Sigmoid colon (tissue), 6 donors: ENCODE measurements at regions not wholly inside any gene's neighbourhood (a gene's known extent, or its start where the extent isn't known, plus 50 kb on each side); places are given as distances from the start of the nearest gene placed in this dataset.

Experiments
- DNase-seq: peaks from one replicate; pipeline ENCODE4 v3.0.0-alpha.2; 2019
- H3K27ac ChIP-seq, 4 donors: fragments of 200-600 bp; sonication (generic); one replicate each; pipeline ENCODE4 v1.5.1; 2016 to 2019; ENCODE audit warnings: mild to moderate bottlenecking in 1 of 4
- H3K27me3 ChIP-seq, 3 donors: fragments of 200-600 bp; sonication (generic); one replicate each; pipeline ENCODE4 v1.5.1; 2019; ENCODE audit warnings: mild to moderate bottlenecking in 1 of 3
- H3K36me3 ChIP-seq, 4 donors: fragments of 200-600 bp; sonication (generic); one replicate each; pipeline ENCODE4 v1.5.1; 2016 to 2019
- H3K4me1 ChIP-seq, 4 donors: fragments of 200-600 bp; sonication (generic); one replicate each; pipeline ENCODE4 v1.5.1; 2017 to 2019
- H3K4me3 ChIP-seq, 4 donors: fragments of 200-600 bp; sonication (generic); one replicate each; pipeline ENCODE4 v1.5.1; 2017 to 2019; ENCODE audit warnings: mild to moderate bottlenecking in 2 of 4, moderate library complexity in 1 of 4
- H3K9me3 ChIP-seq, 4 donors: fragments of 200-600 bp in 3 of 4; sonication (generic) in 3 of 4; one replicate each; pipeline versions ENCODE4 v1.5.1 to v1.6.1; 2013 to 2019
- CTCF ChIP-seq, 4 experiments: fragments of 450-650 bp in 3 of 4; fragments of 200-600 bp in 1 of 4; IDR thresholded peaks; one replicate each; pipeline ENCODE4 v1.5.1; 2016 to 2019; ENCODE audit warnings: antibody characterized with exemption in 4 of 4, mild to moderate bottlenecking in 3 of 4, moderate library complexity in 2 of 4
- EP300 ChIP-seq, 4 donors: sonication (generic); formaldehyde crosslinking; IDR thresholded peaks; one replicate each; pipeline ENCODE4 v1.6.1; 2017; ENCODE audit warnings: antibody characterized with exemption in 4 of 4
- POLR2A ChIP-seq, 2 donors: fragments of 450-650 bp; IDR thresholded peaks; one replicate each; pipeline ENCODE4 v1.6.1; 2016; ENCODE audit warnings: antibody characterized with exemption in 2 of 2, mild to moderate bottlenecking in 2 of 2, moderate library complexity in 2 of 2
- POLR2AphosphoS5 ChIP-seq, 4 donors: sonication (generic); formaldehyde crosslinking; IDR thresholded peaks; one replicate each; pipeline ENCODE4 v1.6.1; 2017; ENCODE audit warnings: antibody characterized with exemption in 4 of 4
- WGBS, 2 donors: extraction: QIAGEN DNeasy Blood & Tissue Kit; methylation state at CpG; one replicate each; pipeline ENCODE4 v1.1.7; 2013; 5-methylcytosine and 5-hydroxymethylcytosine counted together
- intact Hi-C: fragments of 100-400 bp; cut with DNase I; formaldehyde crosslinking; loops from one replicate; pipeline ENCODE4 v1.15.1; 2023
- donor health status: healthy with polysubstance abuse.
- donor health status: healthy.

- Histone ChIP-seq H3K27me3 (no peaks in the 10 kb centered on the region), H3K36me3 (no peaks in the 10 kb centered on the region), H3K27ac (no peak overlapping the region), H3K4me3 (no peak overlapping the region), H3K4me1 (no peaks in the 10 kb centered on the region), H3K9me3 (peaks cover 0 to 8% (median 3%) of the 10 kb centered on the region in 4 donors)
- WGBS, 2 donors, result 89 to 95% methylated on average over 1 of the region's 1 CpG
- DNase-seq, result no peak
- intact Hi-C loops, result no loop called here
- TF ChIP-seq POLR2AphosphoS5 (IDR thresholded peaks at IDR 0.05), result no peak
- no peak for TF ChIP-seq POLR2A (IDR thresholded peaks at IDR 0.05)
- no peak for TF ChIP-seq EP300 (IDR thresholded peaks at IDR 0.05)
- TF ChIP-seq CTCF (IDR thresholded peaks at IDR 0.05), result no peak
These were observed 259.5 kb upstream of the SLC7A11 start for GRCh38 chr4:138501614-138502013.

GRCh38 chr4:138500869-138501268 lies 258.7 kb upstream of the SLC7A11 start:
- peaks cover 0 to 8% (median 3%) of the 10 kb centered on the region in 4 donors for H3K9me3 ChIP-seq
- intact Hi-C loops, result no loop called here
- TF ChIP-seq POLR2AphosphoS5 (IDR thresholded peaks at IDR 0.05), result no peak
- TF ChIP-seq CTCF (IDR thresholded peaks at IDR 0.05), result no peak
- TF ChIP-seq EP300 (IDR thresholded peaks at IDR 0.05), result no peak
- TF ChIP-seq POLR2A (IDR thresholded peaks at IDR 0.05), result no peak
- 61 to 68% methylated on average over 1 of the region's 1 CpG for WGBS, 2 donors
- no peaks in the 10 kb centered on the region for H3K36me3 ChIP-seq
- no peak overlapping the region for H3K27ac ChIP-seq
- DNase-seq, result no peak
- H3K27me3 ChIP-seq, result no peaks in the 10 kb centered on the region
- no peaks in the 10 kb centered on the region for H3K4me1 ChIP-seq
- no peak overlapping the region for H3K4me3 ChIP-seq

- H3K27ac ChIP-seq, result no peak overlapping the region
- no peak overlapping the region for H3K4me3 ChIP-seq
- TF ChIP-seq POLR2AphosphoS5 (IDR thresholded peaks at IDR 0.05) (no peak), POLR2A (IDR thresholded peaks at IDR 0.05) (no peak), EP300 (IDR thresholded peaks at IDR 0.05) (no peak), CTCF (IDR thresholded peaks at IDR 0.05) (no peak)
- no peaks in the 10 kb centered on the region for H3K4me1 ChIP-seq
- peaks cover 0 to 8% (median 3%) of the 10 kb centered on the region in 4 donors for H3K9me3 ChIP-seq
- H3K27me3 ChIP-seq, result no peaks in the 10 kb centered on the region
- WGBS, 2 donors, result 93% methylated on average over 2 of the region's 2 CpGs
- no peak for DNase-seq
- intact Hi-C loops, result no loop called here
- no peaks in the 10 kb centered on the region for H3K36me3 ChIP-seq
These were observed 257.5 kb upstream of the SLC7A11 start for GRCh38 chr4:138499627-138500026.

GRCh38 chr4:138494931-138495330 lies 252.8 kb upstream of the SLC7A11 start:
- DNase-seq, result no peak
- no peak overlapping the region for H3K4me3 ChIP-seq
- intact Hi-C loops, result no loop called here
- 35 to 61% methylated on average over 4 of the region's 4 CpGs for WGBS, 2 donors
- no peak overlapping the region for H3K27ac ChIP-seq
- peaks cover 0 to 4% (median 3%) of the 10 kb centered on the region in 4 donors for H3K9me3 ChIP-seq
- H3K27me3 ChIP-seq, result no peaks in the 10 kb centered on the region
- no peaks in the 10 kb centered on the region for H3K4me1 ChIP-seq
- no peak for TF ChIP-seq POLR2AphosphoS5 (IDR thresholded peaks at IDR 0.05)
- no peak for TF ChIP-seq EP300 (IDR thresholded peaks at IDR 0.05)
- no peak for TF ChIP-seq POLR2A (IDR thresholded peaks at IDR 0.05)
- TF ChIP-seq CTCF (IDR thresholded peaks at IDR 0.05), result no peak
- no peaks in the 10 kb centered on the region for H3K36me3 ChIP-seq

GRCh38 chr4:138494116-138494515 lies 252.0 kb upstream of the SLC7A11 start:
- H3K27ac ChIP-seq, result no peak overlapping the region
- no peaks in the 10 kb centered on the region for H3K27me3 ChIP-seq
- no peaks in the 10 kb centered on the region for H3K4me1 ChIP-seq
- TF ChIP-seq CTCF (IDR thresholded peaks at IDR 0.05) (no peak), POLR2A (IDR thresholded peaks at IDR 0.05) (no peak), POLR2AphosphoS5 (IDR thresholded peaks at IDR 0.05) (no peak), EP300 (IDR thresholded peaks at IDR 0.05) (no peak)
- H3K36me3 ChIP-seq, result no peaks in the 10 kb centered on the region
- no peak for DNase-seq
- H3K9me3 ChIP-seq, result peaks cover 0 to 4% (median under 1%) of the 10 kb centered on the region in 4 donors
- H3K4me3 ChIP-seq, result no peak overlapping the region
- 79 to 89% methylated on average over 2 of the region's 2 CpGs for WGBS, 2 donors
- intact Hi-C loops, result no loop called here
